Activated naive CD8-positive, alpha-beta T cell treated with anti-CD3 and anti-CD28 coated beads for 36 hours (primary cell): ENCODE measurements at regions not wholly inside any gene's neighbourhood (a gene's known extent, or its start where the extent isn't known, plus 50 kb on each side); places are given as distances from the start of the nearest gene placed in this dataset.

Source experiments
- DNase-seq: peaks from one replicate; pipeline ENCODE4 v3.0.0; 2021
- H3K27ac Mint-ChIP-seq: one replicate; pipeline ENCODE4 v1.8.0; 2022; ENCODE audit warnings: mild to moderate bottlenecking, moderate library complexity, mixed read lengths
- H3K27me3 Mint-ChIP-seq: one replicate; pipeline ENCODE4 v1.8.0; 2022; ENCODE audit warnings: mild to moderate bottlenecking, mixed read lengths
- H3K36me3 Mint-ChIP-seq: one replicate; pipeline ENCODE4 v1.8.0; 2021; ENCODE audit warnings: mild to moderate bottlenecking, mixed read lengths
- H3K4me1 Mint-ChIP-seq: one replicate; pipeline ENCODE4 v1.8.0; 2021; ENCODE audit warnings: mixed read lengths
- H3K4me3 Mint-ChIP-seq: one replicate; pipeline ENCODE4 v1.8.0; 2022; ENCODE audit warnings: mild to moderate bottlenecking, moderate library complexity, mixed read lengths
- H3K9me3 Mint-ChIP-seq: one replicate; pipeline ENCODE4 v1.8.0; 2022; ENCODE audit warnings: mixed read lengths

GRCh38 chr2:6010163-6010562, 318.0 kb downstream of the SOX11 start:
- H3K4me3 Mint-ChIP-seq = no peak overlapping the region
- no peak for DNase-seq
- H3K9me3 Mint-ChIP-seq = no peaks in the 10 kb centered on the region
- H3K4me1 Mint-ChIP-seq = no peaks in the 10 kb centered on the region
- no peaks in the 10 kb centered on the region for H3K36me3 Mint-ChIP-seq
- H3K27me3 Mint-ChIP-seq = no peaks in the 10 kb centered on the region
- no peak overlapping the region for H3K27ac Mint-ChIP-seq

- no peak overlapping the region for H3K4me3 Mint-ChIP-seq
- no peaks in the 10 kb centered on the region for H3K36me3 Mint-ChIP-seq
- no peaks in the 10 kb centered on the region for H3K4me1 Mint-ChIP-seq
- H3K27ac Mint-ChIP-seq = no peak overlapping the region
- no peaks in the 10 kb centered on the region for H3K9me3 Mint-ChIP-seq
- H3K27me3 Mint-ChIP-seq = no peaks in the 10 kb centered on the region
- no peak for DNase-seq
Observed at GRCh38 chr2:6011921-6012320, 319.7 kb downstream of the SOX11 start.

DNA sequence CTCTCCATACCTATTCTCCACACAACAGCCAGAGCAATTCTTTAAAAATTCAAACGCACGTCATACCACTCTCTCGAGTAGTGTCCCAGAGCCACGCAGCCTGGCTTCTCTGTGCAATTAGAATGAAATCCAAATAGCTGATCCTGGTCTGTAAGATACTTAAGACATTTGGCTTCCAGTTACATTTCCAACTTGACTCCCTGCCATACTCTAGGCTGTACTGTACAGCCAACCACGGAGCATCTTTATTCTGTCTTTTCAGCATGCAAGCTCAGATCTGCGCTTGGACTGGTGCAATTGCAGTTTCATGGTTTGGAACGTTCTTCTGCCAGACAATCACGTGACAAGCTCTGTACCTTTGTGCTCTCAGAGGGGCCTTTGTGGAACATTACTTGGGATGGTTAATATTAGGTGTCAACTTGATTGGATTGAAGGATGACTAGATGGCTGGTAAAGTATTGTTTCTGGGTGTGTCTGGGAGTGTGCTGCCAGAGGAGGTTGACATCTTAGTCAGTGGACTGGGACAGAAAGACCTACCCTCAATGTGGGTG, 325.6 kb downstream of the SOX11 start:
- Mint-ChIP-seq H3K4me3 (no peak overlapping the region), H3K9me3 (no peaks in the 10 kb centered on the region), H3K27me3 (no peaks in the 10 kb centered on the region), H3K27ac (no peak overlapping the region), H3K4me1 (no peaks in the 10 kb centered on the region), H3K36me3 (no peaks in the 10 kb centered on the region)
- no peak for DNase-seq

- Mint-ChIP-seq H3K9me3 (no peaks in the 10 kb centered on the region), H3K27ac (no peak overlapping the region), H3K4me3 (no peak overlapping the region), H3K27me3 (no peaks in the 10 kb centered on the region), H3K36me3 (no peaks in the 10 kb centered on the region), H3K4me1 (no peaks in the 10 kb centered on the region)
- DNase-seq = no peak
Observed at GRCh38 chr2:6024229-6024628, 332.0 kb downstream of the SOX11 start.

DNA sequence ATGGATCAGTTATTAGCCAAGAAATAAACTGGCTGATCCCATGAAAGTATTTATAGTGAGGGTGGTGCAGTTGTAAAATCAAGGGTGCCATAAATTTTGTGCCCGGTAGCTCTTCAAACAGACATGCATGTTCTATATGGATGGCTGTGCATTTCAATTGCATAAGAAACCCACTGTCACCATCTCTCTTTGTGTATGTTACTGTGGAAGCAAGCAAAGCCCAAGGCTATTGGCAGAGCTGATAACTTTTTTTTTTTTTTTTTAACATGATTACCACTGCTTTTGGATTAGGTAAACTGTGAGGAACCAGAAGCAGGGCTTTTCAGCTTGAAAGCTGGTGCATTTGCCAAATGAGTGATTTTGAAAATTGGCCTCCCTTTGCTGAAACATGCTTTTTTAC, 332.6 kb downstream of the SOX11 start:
- Mint-ChIP-seq H3K4me3 (no peak overlapping the region), H3K36me3 (no peaks in the 10 kb centered on the region), H3K9me3 (no peaks in the 10 kb centered on the region), H3K27ac (no peak overlapping the region), H3K27me3 (no peaks in the 10 kb centered on the region), H3K4me1 (no peaks in the 10 kb centered on the region)
- no peak for DNase-seq

DNA sequence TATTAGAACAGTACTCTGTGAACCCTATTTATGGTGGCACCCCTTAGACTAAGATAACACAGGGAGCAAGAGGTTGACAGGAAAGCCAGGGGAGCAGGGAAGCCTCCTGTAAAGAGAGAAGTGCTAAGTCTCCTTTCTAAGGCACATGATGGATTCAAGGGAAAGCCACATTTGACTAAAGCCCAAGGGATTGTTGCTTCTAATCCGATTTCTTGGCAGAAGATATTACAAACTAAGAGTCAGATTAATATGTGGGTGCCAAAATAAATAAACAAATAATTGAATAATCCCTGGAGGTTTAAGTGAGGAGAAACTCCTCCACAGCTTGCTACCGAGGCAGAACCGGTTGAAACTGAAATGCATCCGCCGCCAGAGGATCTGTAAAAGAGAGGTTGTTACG, 333.2 kb downstream of the SOX11 start:
- no peaks in the 10 kb centered on the region for H3K9me3 Mint-ChIP-seq
- no peaks in the 10 kb centered on the region for H3K4me1 Mint-ChIP-seq
- no peak overlapping the region for H3K27ac Mint-ChIP-seq
- DNase-seq = no peak
- no peaks in the 10 kb centered on the region for H3K36me3 Mint-ChIP-seq
- no peaks in the 10 kb centered on the region for H3K27me3 Mint-ChIP-seq
- H3K4me3 Mint-ChIP-seq = no peak overlapping the region

- Mint-ChIP-seq H3K27me3 (no peaks in the 10 kb centered on the region), H3K4me3 (no peak overlapping the region), H3K9me3 (no peaks in the 10 kb centered on the region), H3K4me1 (no peaks in the 10 kb centered on the region), H3K36me3 (no peaks in the 10 kb centered on the region), H3K27ac (no peak overlapping the region)
- no peak for DNase-seq
Observed at GRCh38 chr2:6027066-6027465, 334.9 kb downstream of the SOX11 start.

DNA sequence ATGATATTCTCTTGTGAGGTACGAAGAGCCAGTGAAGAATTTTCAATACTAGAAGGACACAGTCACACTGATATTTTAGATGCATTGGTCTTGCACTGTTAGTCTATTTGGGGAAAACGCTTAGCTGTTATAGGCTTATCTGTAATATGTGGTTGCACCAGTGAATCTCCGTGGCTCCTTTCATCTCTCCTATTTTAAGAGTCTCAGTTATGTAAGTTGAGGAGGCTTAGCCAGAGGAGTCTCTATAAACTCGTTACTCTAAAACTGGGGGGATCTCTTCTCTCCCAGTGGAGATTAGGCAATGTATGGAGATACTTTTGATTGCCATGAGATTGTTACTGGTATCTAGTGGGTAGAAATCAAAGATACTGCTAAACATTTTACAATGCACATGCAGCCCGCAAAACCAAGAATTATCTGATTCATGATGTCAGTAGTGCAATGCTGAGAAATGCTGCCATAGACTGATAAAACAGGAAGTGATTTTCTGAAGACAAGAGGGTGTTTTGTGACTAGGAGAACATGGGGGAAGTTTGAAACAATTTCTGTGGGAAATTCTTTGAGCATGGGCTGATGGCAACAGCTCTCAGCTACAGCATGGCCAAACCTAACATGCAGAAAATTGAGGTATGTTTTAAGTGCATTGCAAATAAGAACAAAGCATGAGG, 339.1 kb downstream of the SOX11 start:
- no peaks in the 10 kb centered on the region for H3K27me3 Mint-ChIP-seq

GRCh38 chr2:6036211-6036610, 344.0 kb downstream of the SOX11 start:
- H3K27ac Mint-ChIP-seq = no peak overlapping the region
- H3K27me3 Mint-ChIP-seq = no peaks in the 10 kb centered on the region
- H3K36me3 Mint-ChIP-seq = no peaks in the 10 kb centered on the region
- H3K9me3 Mint-ChIP-seq = no peaks in the 10 kb centered on the region
- H3K4me1 Mint-ChIP-seq = no peaks in the 10 kb centered on the region
- no peak for DNase-seq
- no peak overlapping the region for H3K4me3 Mint-ChIP-seq

More for the DNA sequence above, 339.1 kb downstream of the SOX11 start:
- H3K9me3 Mint-ChIP-seq = no peaks in the 10 kb centered on the region
- no peak for DNase-seq
- H3K4me1 Mint-ChIP-seq = no peaks in the 10 kb centered on the region
- H3K4me3 Mint-ChIP-seq = no peak overlapping the region
- H3K27ac Mint-ChIP-seq = no peak overlapping the region
- H3K36me3 Mint-ChIP-seq = no peaks in the 10 kb centered on the region

- no peaks in the 10 kb centered on the region for H3K27me3 Mint-ChIP-seq
- no peak for DNase-seq
- H3K27ac Mint-ChIP-seq = no peak overlapping the region
- no peaks in the 10 kb centered on the region for H3K36me3 Mint-ChIP-seq
- no peaks in the 10 kb centered on the region for H3K4me1 Mint-ChIP-seq
- H3K4me3 Mint-ChIP-seq = no peak overlapping the region
- peaks cover 4% of the 10 kb centered on the region for H3K9me3 Mint-ChIP-seq
Observed at GRCh38 chr2:6043238-6043637, 351.1 kb downstream of the SOX11 start.

DNA sequence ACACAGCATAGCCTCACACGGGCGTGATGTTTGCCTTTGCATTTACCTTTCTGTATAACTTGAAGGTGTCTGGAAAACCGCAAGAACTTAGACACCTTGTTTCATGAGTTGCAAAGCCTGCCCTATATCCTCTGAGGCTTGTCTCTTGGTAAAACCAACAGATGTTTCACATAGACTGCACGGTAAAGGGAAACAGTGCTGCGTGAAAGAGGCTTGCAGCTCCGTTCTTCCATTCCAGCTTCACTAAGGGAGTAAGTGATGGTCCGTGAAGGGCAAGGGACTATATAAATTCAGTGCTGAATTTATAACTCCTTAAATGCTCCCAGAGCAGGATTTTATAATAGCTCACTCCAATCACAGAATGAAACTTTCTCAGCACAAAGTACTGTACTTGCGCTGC, 360.5 kb downstream of the SOX11 start:
- Mint-ChIP-seq H3K4me3 (no peak overlapping the region), H3K36me3 (no peaks in the 10 kb centered on the region), H3K4me1 (no peaks in the 10 kb centered on the region), H3K27me3 (no peaks in the 10 kb centered on the region), H3K9me3 (peaks cover 2% of the 10 kb centered on the region), H3K27ac (no peak overlapping the region)
- DNase-seq = no peak

- Mint-ChIP-seq H3K27me3 (no peaks in the 10 kb centered on the region), H3K27ac (no peak overlapping the region)
Observed at GRCh38 chr2:6053743-6054142, 361.6 kb downstream of the SOX11 start.

GRCh38 chr2:6054161-6054671, 362.0 kb downstream of the SOX11 start:
- Mint-ChIP-seq H3K4me3 (no peak overlapping the region), H3K27ac (no peak overlapping the region), H3K36me3 (no peaks in the 10 kb centered on the region), H3K4me1 (no peaks in the 10 kb centered on the region), H3K27me3 (no peaks in the 10 kb centered on the region), H3K9me3 (peaks cover 2% of the 10 kb centered on the region)
- DNase-seq = no peak

More at GRCh38 chr2:6053743-6054142, 361.6 kb downstream of the SOX11 start:
- Mint-ChIP-seq H3K4me3 (no peak overlapping the region), H3K36me3 (no peaks in the 10 kb centered on the region), H3K4me1 (no peaks in the 10 kb centered on the region), H3K9me3 (peaks cover 2% of the 10 kb centered on the region)
- no peak for DNase-seq

DNA sequence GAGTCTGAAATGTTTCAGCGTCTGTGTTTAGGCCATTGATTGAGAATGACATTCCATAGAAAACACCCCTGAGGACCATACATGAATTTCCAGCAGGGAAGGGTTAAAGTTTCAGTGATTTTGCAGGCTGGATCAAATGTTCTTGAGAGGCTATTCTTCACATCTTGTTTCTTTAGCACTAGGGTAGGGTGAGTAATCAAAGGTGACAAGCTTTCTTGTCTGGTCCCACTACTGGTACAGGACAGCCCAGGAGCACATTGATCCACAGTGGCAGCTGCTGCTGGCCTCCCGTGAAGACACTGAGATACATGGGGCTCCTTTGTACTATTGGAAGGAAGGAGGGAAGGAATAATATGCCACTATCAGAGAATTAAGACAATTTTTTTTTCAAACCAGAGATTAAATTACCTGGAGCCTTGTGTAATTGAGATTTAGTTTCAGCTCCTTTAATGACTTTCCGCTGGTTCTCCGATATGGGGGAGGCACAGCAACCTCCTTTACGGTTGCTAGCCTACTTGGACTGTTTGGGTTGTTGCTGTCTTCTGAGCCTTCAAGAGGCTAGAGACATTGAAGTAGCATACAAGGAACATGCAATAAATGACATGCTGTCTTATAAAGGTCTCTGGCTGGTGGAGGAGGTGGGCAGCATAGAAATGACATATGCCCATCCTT, 368.9 kb downstream of the SOX11 start:
- no peak for DNase-seq
- Mint-ChIP-seq H3K4me3 (no peak overlapping the region), H3K27ac (no peak overlapping the region), H3K36me3 (no peaks in the 10 kb centered on the region), H3K9me3 (no peaks in the 10 kb centered on the region), H3K27me3 (peaks cover 3% of the 10 kb centered on the region), H3K4me1 (no peaks in the 10 kb centered on the region)

GRCh38 chr2:6064757-6065156, 372.6 kb downstream of the SOX11 start:
- H3K4me1 Mint-ChIP-seq = no peaks in the 10 kb centered on the region
- H3K27ac Mint-ChIP-seq = no peak overlapping the region
- no peaks in the 10 kb centered on the region for H3K36me3 Mint-ChIP-seq
- H3K9me3 Mint-ChIP-seq = no peaks in the 10 kb centered on the region
- no peak overlapping the region for H3K4me3 Mint-ChIP-seq
- DNase-seq = no peak
- peaks cover 3% of the 10 kb centered on the region for H3K27me3 Mint-ChIP-seq

DNA sequence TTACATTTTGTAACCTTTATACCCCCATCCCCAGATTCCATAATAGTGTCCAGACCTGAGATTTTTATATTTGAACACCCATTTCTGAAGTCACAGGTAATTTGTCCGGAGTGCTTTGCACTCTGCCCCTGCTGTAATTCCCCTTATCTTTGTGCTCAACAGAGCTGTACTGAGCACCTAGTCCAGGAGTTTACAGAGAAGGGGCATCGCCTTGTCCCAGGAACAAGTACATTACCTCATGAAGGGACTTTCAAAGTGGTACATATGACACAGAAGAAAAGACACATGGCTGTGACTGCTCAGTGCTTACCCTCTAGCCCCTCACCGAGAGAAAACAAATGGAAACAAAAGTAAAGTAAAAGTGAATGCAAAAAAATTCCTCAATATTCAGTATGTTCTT, 373.5 kb downstream of the SOX11 start:
- Mint-ChIP-seq H3K4me1 (no peaks in the 10 kb centered on the region), H3K36me3 (no peaks in the 10 kb centered on the region), H3K27me3 (peaks cover 3% of the 10 kb centered on the region), H3K27ac (no peak overlapping the region), H3K9me3 (no peaks in the 10 kb centered on the region), H3K4me3 (no peak overlapping the region)
- no peak for DNase-seq
